ENCODE measurements at regions not wholly inside any gene's neighbourhood (a gene's known extent, or its start where the extent isn't known, plus 50 kb on each side); places are given as distances from the start of the nearest gene placed in this dataset.

DNA sequence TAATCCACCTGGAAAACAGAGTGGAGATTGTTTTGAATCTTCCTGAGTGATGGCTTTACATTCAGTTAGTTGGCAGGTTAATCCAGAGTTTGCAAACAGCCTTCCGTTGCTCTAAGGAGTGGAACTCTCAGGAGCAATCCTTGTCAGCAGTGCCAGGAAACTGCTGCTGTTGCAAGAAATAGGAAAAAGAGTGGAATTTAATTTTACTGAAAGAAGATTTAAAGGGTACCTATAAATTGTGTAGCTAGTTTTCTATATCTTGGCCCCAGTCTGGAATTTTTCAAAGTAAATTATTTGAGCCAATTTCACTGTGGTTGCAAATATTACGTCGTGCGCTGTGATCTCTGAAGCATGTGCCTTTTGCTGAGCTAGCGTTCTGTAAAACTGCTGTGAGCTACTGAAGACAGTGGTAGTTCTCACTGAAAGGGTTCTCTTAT, 55.5 kb upstream of the SLC5A12 start:
- FAIRE-seq, result no peak
- H3K4me3 ChIP-seq (ENCODE audit: low read depth in 1 of 3, low read length in 3 of 3), result no peak overlapping the region
- H3K9me3 ChIP-seq (ENCODE audit: control insufficient read depth in 2 of 2, insufficient read depth in 1 of 2, low read depth in 1 of 2, low read length in 1 of 2), result no peaks in the 10 kb centered on the region
- no peaks in the 10 kb centered on the region for H3K27me3 ChIP-seq (ENCODE audit: control insufficient read depth in 3 of 3, insufficient read depth in 3 of 3, low read length in 3 of 3)
- H3K36me3 ChIP-seq (ENCODE audit: control insufficient read depth in 3 of 3, insufficient read depth in 2 of 3, low read depth in 1 of 3, low read length in 3 of 3), result no peaks in the 10 kb centered on the region
- 58 to 75% (median 72%) methylated on average over 5 of the region's 5 CpGs for WGBS, 3 donors
- H3K27ac ChIP-seq (ENCODE audit: low read depth in 1 of 3, low read length in 2 of 3), result no peak overlapping the region
- no peaks in the 10 kb centered on the region for H3K4me1 ChIP-seq (ENCODE audit: control insufficient read depth in 3 of 3, insufficient read depth in 2 of 3, low read depth in 1 of 3, low read length in 2 of 3)
- DNase-seq, result no peak

DNA sequence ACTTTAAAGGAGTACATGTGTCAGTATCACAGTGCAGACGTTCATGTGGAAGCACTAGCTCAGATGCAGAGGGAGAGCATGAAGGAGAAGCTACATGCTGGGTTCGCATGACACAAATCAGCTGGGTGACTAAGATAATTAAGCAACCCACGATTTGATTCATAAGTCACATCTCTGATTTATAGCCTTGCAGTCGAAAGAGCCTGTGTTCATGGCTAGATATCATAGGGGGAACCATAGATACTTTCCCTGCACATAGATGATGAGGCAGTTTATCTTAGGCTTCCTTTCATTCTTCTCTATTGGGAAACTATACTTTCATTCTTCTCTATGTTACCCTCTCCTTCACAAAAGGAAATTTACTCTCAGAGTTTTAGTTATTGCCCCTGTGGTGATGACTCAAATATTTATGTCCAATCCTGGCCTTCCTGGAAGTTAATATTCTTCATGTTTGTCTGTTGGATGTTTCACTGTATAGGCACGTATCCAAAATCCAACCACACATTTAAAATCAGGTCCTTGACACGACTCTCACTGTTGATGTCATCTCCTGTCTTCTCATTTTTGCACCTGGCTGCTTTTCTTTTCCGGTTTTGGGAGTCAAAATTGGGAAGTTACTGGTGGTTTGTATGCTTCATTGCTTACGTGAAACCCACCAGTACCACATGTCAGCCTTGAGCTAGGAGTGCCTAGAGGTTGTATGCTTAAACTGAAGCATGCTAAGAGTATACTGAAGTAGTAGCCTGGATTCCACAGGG, 56.3 kb upstream of the SLC5A12 start:
- FAIRE-seq, result no peak
- no peaks in the 10 kb centered on the region for H3K36me3 ChIP-seq (ENCODE audit: control insufficient read depth in 3 of 3, insufficient read depth in 2 of 3, low read depth in 1 of 3, low read length in 3 of 3)
- no peak overlapping the region for H3K4me3 ChIP-seq (ENCODE audit: low read depth in 1 of 3, low read length in 3 of 3)
- H3K27me3 ChIP-seq (ENCODE audit: control insufficient read depth in 3 of 3, insufficient read depth in 3 of 3, low read length in 3 of 3), result no peaks in the 10 kb centered on the region
- DNase-seq, result no peak
- WGBS, 3 donors, result 51 to 62% (median 54%) methylated on average over 8 of the region's 8 CpGs
- no peaks in the 10 kb centered on the region for H3K4me1 ChIP-seq (ENCODE audit: control insufficient read depth in 3 of 3, insufficient read depth in 2 of 3, low read depth in 1 of 3, low read length in 2 of 3)
- no peaks in the 10 kb centered on the region for H3K9me3 ChIP-seq (ENCODE audit: control insufficient read depth in 2 of 2, insufficient read depth in 1 of 2, low read depth in 1 of 2, low read length in 1 of 2)
- no peak overlapping the region for H3K27ac ChIP-seq (ENCODE audit: low read depth in 1 of 3, low read length in 2 of 3)

DNA sequence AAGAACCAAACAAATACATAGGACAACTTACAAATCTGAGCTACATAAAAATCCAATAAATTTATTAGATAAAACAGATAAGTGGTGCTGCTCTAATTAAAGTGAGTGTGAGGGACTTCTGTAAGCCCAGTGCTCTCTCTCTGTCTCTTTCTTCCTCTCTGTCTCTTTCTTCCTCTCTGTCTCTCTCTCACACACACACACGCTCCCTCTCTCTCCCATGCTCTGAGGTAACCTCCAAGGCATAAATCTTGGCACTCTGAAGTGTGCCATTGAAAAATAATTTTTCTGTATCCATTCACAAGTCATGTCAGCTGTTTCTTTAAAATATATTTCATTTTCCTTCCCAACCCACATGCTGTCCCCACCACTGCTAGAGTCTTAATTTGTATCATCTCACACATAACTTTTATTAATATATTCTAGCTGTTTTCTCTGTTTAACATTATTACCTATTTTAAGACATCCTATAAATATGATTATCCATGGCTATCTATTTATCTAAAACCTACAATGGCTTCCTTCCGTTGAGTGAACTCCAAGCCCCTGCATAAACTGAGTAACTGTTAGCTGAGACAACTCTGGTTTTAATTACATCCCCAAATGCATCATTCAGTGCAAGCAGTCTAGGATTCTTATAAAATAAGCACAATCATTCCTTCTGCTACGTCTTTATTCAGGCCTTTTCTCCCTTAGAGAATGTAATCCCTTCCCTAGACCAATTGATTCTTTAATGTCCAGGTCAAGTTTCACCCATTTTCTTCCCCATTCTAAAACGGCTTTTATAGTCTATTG, 57.4 kb upstream of the SLC5A12 start:
- DNase-seq (no peak), FAIRE-seq (no peak)
- Histone ChIP-seq H3K27me3 (ENCODE audit: control insufficient read depth in 3 of 3, insufficient read depth in 3 of 3, low read length in 3 of 3) (no peaks in the 10 kb centered on the region), H3K9me3 (ENCODE audit: control insufficient read depth in 2 of 2, insufficient read depth in 1 of 2, low read depth in 1 of 2, low read length in 1 of 2) (peaks cover 0 to 5% of the 10 kb centered on the region in 2 donors), H3K36me3 (ENCODE audit: control insufficient read depth in 3 of 3, insufficient read depth in 2 of 3, low read depth in 1 of 3, low read length in 3 of 3) (no peaks in the 10 kb centered on the region), H3K4me1 (ENCODE audit: control insufficient read depth in 3 of 3, insufficient read depth in 2 of 3, low read depth in 1 of 3, low read length in 2 of 3) (no peaks in the 10 kb centered on the region), H3K4me3 (ENCODE audit: low read depth in 1 of 3, low read length in 3 of 3) (no peak overlapping the region), H3K27ac (ENCODE audit: low read depth in 1 of 3, low read length in 2 of 3) (no peak overlapping the region)
- 69 to 82% (median 80%) methylated on average over 4 of the region's 4 CpGs for WGBS, 3 donors

DNA sequence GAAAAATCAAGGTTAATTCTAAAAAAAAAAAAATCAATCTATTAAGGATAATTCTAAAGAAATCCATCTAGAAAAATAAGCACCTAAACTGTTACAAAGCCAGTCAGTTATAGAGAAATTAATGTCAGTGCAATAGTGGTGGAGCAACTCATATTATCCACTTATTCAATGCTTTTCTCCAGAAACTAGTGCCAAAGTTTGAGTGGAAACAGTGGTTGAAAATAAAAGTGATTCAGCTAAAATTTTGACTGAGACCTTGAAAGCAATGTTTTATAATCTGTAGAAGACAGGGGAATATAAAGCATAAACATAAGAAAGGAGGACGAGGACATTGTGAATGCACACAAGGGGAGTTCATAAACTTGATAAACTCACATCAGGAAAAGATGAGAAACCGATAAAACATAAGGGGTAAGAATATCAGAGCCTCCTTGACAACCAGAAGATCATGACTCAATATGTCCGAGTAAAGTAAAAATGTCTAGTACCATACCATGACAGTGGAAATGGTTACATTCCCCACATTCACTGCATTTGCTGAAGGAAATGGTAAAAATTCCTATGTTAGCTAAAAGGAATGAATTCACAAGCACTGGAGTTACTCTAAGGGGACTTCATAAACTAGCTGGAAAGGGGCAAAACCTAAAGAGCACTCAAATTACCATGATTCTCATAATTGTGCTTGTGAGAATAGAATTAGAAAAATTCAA, 58.7 kb upstream of the SLC5A12 start:
- 72 to 81% (median 76%) methylated on average over 3 of the region's 3 CpGs for WGBS, 3 donors
- no peak overlapping the region for H3K27ac ChIP-seq (ENCODE audit: low read depth in 1 of 3, low read length in 2 of 3)
- H3K4me3 ChIP-seq (ENCODE audit: low read depth in 1 of 3, low read length in 3 of 3), result no peak overlapping the region
- H3K4me1 ChIP-seq (ENCODE audit: control insufficient read depth in 3 of 3, insufficient read depth in 2 of 3, low read depth in 1 of 3, low read length in 2 of 3), result no peaks in the 10 kb centered on the region
- H3K36me3 ChIP-seq (ENCODE audit: control insufficient read depth in 3 of 3, insufficient read depth in 2 of 3, low read depth in 1 of 3, low read length in 3 of 3), result no peaks in the 10 kb centered on the region
- H3K27me3 ChIP-seq (ENCODE audit: control insufficient read depth in 3 of 3, insufficient read depth in 3 of 3, low read length in 3 of 3), result no peaks in the 10 kb centered on the region
- FAIRE-seq (no peak), DNase-seq (no peak)
- H3K9me3 ChIP-seq (ENCODE audit: control insufficient read depth in 2 of 2, insufficient read depth in 1 of 2, low read depth in 1 of 2, low read length in 1 of 2), result peaks cover 0 to 8% of the 10 kb centered on the region in 2 donors

DNA sequence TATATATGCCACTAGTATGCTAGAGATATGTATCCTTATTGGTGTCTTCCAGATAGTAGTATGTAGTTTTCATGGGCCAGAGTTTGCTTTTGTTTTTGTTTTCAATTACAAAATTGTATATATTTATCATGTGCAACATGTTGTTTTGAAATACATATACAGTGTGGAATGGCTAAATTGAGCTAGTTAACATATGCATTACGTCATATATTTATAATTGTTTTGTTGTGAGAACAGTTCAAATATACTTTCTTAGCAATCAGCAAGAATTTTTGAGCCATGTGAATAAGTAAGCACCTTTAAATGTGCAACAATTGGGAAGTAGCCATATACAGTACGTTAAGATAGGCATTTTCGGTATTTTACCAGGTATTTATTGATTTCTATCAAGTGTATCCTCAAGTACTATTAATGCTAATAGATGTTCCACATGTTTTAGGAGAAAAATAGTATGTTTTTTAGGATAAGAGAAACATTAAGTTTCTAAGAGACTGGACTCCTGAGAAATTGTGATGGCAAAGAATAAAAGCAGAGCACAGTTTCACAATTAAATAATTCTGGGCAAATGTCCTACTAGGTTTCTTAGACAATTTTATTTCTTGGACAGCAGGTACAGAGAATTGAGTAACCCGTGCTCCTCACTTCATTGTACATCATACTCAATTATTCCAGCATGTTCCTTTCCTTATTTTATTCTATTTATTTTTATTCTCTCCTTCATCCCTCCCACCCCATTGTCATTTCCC, 60.5 kb upstream of the SLC5A12 start:
- H3K36me3 ChIP-seq (ENCODE audit: control insufficient read depth in 3 of 3, insufficient read depth in 2 of 3, low read depth in 1 of 3, low read length in 3 of 3), result no peaks in the 10 kb centered on the region
- H3K27ac ChIP-seq (ENCODE audit: low read depth in 1 of 3, low read length in 2 of 3), result no peak overlapping the region
- FAIRE-seq, result no peak
- no peaks in the 10 kb centered on the region for H3K27me3 ChIP-seq (ENCODE audit: control insufficient read depth in 3 of 3, insufficient read depth in 3 of 3, low read length in 3 of 3)
- H3K4me1 ChIP-seq (ENCODE audit: control insufficient read depth in 3 of 3, insufficient read depth in 2 of 3, low read depth in 1 of 3, low read length in 2 of 3), result no peaks in the 10 kb centered on the region
- WGBS, 3 donors, result 64 to 74% (median 66%) methylated on average over 4 of the region's 4 CpGs
- peaks cover 0 to 8% of the 10 kb centered on the region in 2 donors for H3K9me3 ChIP-seq (ENCODE audit: control insufficient read depth in 2 of 2, insufficient read depth in 1 of 2, low read depth in 1 of 2, low read length in 1 of 2)
- no peak overlapping the region for H3K4me3 ChIP-seq (ENCODE audit: low read depth in 1 of 3, low read length in 3 of 3)
- no peak for DNase-seq

DNA sequence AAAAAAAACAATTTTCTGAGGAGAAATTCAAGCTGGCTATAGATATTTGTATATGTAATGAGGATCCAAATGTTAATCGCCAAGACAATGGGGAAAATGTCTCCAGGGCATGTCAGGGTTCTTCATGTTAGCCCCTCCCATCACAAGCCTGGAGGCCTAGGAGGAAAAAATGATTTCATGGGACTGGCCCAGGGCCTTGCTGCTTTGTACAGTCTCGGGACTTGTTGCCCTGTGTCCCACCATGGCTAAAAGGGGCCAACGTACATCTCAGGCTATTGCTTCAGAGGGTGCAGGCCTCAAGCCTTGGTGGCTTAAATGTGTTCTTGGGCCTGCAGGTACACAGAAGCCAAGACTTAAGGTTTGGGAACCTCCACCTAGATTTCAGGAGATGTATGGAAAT, 62.1 kb upstream of the SLC5A12 start:
- H3K4me3 ChIP-seq (ENCODE audit: low read depth in 1 of 3, low read length in 3 of 3), result no peak overlapping the region
- 83 to 89% (median 83%) methylated on average over 3 of the region's 3 CpGs for WGBS, 3 donors
- no peaks in the 10 kb centered on the region for H3K36me3 ChIP-seq (ENCODE audit: control insufficient read depth in 3 of 3, insufficient read depth in 2 of 3, low read depth in 1 of 3, low read length in 3 of 3)
- no peaks in the 10 kb centered on the region for H3K27me3 ChIP-seq (ENCODE audit: control insufficient read depth in 3 of 3, insufficient read depth in 3 of 3, low read length in 3 of 3)
- no peaks in the 10 kb centered on the region for H3K4me1 ChIP-seq (ENCODE audit: control insufficient read depth in 3 of 3, insufficient read depth in 2 of 3, low read depth in 1 of 3, low read length in 2 of 3)
- no peak overlapping the region for H3K27ac ChIP-seq (ENCODE audit: low read depth in 1 of 3, low read length in 2 of 3)
- FAIRE-seq (no peak), DNase-seq (no peak)
- H3K9me3 ChIP-seq (ENCODE audit: control insufficient read depth in 2 of 2, insufficient read depth in 1 of 2, low read depth in 1 of 2, low read length in 1 of 2), result peaks cover 0 to 8% of the 10 kb centered on the region in 2 donors

DNA sequence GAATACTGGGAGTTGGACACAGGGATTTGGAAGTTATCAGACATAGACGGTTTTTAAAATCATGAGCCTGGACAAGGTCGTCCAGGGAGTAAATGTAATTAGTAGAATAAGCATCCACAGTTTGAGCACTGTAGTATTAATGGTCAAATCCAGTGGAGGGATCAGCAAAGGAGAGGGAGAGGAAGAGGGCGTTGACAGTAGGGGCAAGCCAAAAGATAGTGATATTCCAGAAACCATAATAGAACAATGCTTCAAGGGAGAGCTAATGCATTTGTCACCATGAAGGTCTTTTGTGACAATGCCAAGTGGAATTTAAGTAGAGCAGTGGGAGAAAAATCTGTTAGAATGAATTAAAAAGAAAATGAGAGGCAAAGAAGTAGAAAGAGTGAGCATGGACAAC, 68.9 kb upstream of the SLC5A12 start:
- no peaks in the 10 kb centered on the region for H3K4me1 ChIP-seq (ENCODE audit: control insufficient read depth in 3 of 3, insufficient read depth in 2 of 3, low read depth in 1 of 3, low read length in 2 of 3)
- WGBS, 3 donors, result 56 to 64% (median 63%) methylated on average over 3 of the region's 3 CpGs
- no peaks in the 10 kb centered on the region for H3K36me3 ChIP-seq (ENCODE audit: control insufficient read depth in 3 of 3, insufficient read depth in 2 of 3, low read depth in 1 of 3, low read length in 3 of 3)
- no peak for FAIRE-seq
- H3K27ac ChIP-seq (ENCODE audit: low read depth in 1 of 3, low read length in 2 of 3), result no peak overlapping the region
- no peaks in the 10 kb centered on the region for H3K9me3 ChIP-seq (ENCODE audit: control insufficient read depth in 2 of 2, insufficient read depth in 1 of 2, low read depth in 1 of 2, low read length in 1 of 2)
- H3K27me3 ChIP-seq (ENCODE audit: control insufficient read depth in 3 of 3, insufficient read depth in 3 of 3, low read length in 3 of 3), result no peaks in the 10 kb centered on the region
- no peak overlapping the region for H3K4me3 ChIP-seq (ENCODE audit: low read depth in 1 of 3, low read length in 3 of 3)
- no peak for DNase-seq

DNA sequence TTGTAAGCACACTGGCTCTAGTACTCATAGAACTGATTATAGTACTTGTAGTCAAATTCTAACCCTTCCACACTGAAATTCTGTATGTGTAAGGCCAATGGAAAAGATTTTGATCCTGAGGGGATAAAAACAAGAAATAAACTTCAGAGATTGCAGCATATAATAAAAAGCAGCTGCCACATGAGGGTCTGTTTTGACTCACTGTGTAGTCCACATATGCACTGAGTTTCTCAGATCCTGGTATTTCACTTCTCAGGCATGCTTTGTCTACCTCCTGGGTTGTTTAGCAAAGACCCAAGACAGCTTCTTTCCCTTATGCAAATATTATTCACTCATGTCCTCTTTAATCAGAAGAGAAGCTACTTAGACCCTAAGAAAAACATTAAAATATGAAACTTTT, 71.1 kb upstream of the SLC5A12 start:
- no peak for FAIRE-seq
- DNase-seq, result no peak
- no peaks in the 10 kb centered on the region for H3K4me1 ChIP-seq (ENCODE audit: control insufficient read depth in 3 of 3, insufficient read depth in 2 of 3, low read depth in 1 of 3, low read length in 2 of 3)
- no peaks in the 10 kb centered on the region for H3K27me3 ChIP-seq (ENCODE audit: control insufficient read depth in 3 of 3, insufficient read depth in 3 of 3, low read length in 3 of 3)
- no peaks in the 10 kb centered on the region for H3K9me3 ChIP-seq (ENCODE audit: control insufficient read depth in 2 of 2, insufficient read depth in 1 of 2, low read depth in 1 of 2, low read length in 1 of 2)
- H3K36me3 ChIP-seq (ENCODE audit: control insufficient read depth in 3 of 3, insufficient read depth in 2 of 3, low read depth in 1 of 3, low read length in 3 of 3), result no peaks in the 10 kb centered on the region
- H3K27ac ChIP-seq (ENCODE audit: low read depth in 1 of 3, low read length in 2 of 3), result no peak overlapping the region
- no peak overlapping the region for H3K4me3 ChIP-seq (ENCODE audit: low read depth in 1 of 3, low read length in 3 of 3)

Data from small intestine (tissue), 7 donors.